ENCODE measurements at regions not wholly inside any gene's neighbourhood (a gene's known extent, or its start where the extent isn't known, plus 50 kb on each side); places are given as distances from the start of the nearest gene placed in this dataset.
A peak's percentile ranks its signal among the peaks of the same experiment; 100 is the strongest.

DNA sequence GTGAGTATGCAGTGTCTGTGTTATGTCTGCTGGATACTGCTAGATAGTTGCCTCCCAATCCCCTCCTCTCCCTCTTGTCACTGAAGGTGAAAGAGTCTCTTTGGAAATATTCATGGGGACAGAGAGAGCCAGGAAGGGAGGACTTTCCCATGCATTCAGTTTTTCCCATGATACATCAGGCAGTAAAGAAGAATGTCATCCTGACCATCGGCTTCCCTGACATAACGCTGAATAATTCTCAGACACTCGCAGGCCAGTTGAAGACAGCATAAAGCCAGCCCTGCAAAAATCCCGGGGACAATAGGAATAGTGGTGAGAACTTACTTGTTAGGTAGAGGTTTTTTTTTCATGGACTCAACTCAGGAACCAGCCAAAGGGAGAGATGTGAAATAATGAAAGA is 58.1 kb downstream of the KLF4 start:
- DNase-seq (ENCODE audit: low spot score): no peak

DNA sequence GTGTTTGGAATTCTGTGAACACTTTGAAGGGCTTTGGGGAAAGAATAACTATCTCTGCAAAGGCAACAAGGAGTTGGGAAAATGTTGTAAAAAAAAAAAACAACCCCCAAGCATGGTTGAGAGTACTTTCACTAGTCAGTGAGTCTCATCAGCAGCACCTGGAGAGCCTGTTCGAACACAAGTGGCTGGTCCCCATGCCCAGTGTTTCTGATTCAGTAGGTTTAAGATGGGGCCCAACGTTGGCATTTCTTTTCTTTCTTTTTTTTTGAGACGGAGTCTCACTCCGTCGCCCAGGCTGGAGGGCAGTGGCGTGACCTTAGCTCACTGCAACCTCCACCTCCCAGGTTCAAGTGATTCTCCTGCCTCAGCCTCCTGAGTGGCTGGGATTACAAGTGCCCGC is 59.5 kb downstream of the KLF4 start:
- DNase-seq (ENCODE audit: low spot score): no peak

DNA sequence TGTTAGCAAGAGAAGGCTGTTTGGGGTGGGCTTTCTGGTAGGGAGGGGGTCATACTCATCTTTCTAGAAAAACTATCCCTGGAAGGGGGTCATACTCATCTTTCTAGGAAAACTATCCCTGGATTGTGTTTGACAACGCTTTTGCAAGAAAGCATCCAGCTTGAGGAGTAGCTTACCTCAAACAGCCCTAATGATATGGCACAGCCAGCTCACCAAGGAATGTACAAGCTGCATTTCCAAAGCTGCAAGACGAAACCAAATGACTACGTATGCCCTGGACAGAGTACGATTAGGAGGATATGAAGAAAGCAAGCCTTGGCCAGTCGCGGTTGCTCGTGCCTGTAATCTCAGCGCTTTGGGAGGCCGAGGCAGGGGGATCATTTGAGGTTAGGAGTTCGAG is 63.4 kb downstream of the KLF4 start:
- no peak for DNase-seq (ENCODE audit: low spot score)

DNA sequence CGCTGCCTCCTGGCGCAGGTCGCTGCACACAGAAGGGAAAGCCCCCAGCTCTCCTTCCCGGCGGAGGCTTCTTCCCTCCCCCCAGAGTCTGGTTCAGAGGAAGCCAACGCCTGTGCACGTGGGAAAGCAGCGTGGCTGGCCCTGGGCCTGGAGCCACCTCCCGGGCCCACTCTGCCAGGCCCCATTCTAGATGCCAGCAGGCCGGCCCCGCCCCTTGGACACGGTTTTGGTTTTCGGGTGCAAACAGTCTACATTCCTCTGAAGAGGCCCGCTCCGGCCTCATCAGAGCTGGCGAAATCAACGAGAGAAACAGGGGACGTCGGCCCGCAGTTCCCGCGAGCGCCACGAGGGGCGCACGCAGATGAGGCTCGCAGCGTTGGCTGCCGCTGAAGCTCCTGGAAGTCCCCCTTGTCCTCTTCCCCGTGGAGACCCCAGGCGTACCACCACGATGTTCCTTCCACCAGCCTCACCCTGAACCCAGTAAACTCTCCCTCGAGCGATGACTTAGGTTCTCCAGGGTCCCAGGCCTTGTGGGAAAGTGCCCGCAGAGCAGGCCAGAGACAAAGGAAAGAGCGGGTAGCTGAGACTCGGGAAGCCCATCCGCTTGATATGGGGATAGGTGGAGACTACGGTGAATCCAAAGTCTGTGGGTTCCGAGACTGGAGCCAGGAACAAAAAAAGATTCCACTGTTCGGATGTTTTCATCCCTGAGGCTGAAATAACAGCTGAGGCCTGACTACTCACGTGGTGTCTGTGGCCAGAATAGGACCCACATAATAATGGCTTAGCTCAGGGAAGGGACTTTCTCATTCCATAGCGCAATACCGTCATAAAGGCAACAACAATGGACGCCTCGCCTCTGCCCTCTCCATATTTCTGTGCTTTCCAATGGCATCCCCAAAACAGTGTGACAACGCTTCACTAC is 64.2 kb downstream of the KLF4 start:
- peak; percentile 55 for DNase-seq (ENCODE audit: low spot score)

DNA sequence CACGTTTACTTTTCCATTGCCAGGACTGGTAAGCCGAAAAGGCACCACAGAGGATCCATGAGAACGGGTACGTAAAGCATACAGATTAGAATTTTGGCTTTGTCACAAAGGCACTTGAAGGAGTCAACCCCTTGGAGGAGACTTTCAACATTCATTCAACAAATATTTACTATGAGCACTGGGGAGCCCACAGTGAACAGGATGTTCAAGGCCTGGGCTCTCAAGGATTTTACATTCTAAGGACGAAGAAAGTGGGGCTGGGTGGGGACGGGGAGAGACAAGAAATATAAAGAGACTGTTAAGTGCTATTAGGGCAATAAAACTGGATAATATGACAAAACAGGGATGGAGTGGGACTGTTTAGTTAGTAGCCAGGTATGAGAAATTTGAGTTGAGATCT is 66.0 kb downstream of the KLF4 start:
- DNase-seq (ENCODE audit: low spot score): no peak

DNA sequence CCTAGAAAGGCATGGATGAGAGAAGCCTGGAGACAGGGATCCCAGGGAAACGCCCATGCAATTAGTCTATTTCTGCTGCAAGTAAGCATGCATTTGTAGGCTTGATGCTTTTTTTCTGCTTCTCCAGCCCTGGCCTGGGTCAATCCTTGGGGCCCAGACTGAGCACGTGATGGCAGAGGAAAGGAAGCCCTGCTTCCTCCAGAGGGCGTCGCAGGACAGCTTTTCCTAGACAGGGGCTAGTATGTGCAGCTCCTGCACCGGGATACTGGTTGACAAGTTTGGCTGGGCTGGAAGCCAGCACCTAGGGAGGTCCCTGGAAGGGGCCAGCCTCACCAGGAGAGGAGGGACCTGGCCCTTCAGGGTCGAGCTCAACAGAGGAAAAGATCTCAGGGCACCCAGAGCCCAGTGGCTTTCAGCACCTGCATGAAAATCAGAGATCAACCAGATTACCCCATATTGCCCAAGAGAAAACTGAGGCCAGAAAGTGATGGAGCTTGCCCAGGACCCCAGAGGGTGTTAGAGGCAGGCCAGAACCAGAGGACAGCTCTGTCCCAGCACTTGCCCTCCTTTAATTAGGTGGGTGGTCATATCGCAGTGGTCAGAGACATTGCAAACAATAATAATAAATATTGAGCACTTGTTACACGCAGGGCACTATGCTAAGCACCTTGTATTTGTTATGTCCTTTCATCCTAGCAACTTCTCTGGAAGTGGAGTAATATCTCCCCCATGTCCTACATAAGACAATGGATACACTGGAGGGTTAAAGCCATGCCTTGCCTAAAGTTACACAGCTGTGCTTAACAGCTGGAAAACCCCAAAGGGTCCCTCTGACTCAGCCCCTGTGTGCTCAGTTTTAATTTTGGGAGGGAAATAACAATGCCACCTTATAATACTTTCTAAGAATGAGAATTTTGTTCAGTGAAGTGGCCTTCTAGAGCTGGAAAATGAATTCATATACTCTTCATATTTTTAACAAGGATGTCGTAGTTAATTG is 67.1 kb downstream of the KLF4 start:
- DNase-seq (ENCODE audit: low spot score): peak; percentile 77

DNA sequence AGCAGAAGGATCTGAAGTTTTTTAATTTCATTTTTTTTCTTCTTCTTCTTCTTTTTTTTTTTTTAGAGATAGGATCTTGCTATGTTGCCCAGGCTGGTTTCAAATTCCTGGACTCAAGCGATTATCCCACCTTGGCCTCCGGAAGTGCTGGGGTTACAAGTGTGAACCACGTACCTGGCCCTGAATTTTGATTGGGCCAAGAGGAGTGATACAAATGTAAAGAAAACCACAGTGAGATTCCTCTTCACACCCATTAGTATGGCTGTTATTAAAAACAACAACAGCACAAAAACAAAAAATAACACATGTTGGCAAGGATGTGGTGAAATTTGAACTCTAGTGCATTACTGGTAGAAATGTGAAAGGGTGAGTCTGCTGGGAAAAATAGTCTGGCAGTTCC is 79.1 kb downstream of the KLF4 start:
- no peak for DNase-seq (ENCODE audit: low spot score)

GRCh38 chr9:107409581-107410389 is 79.8 kb downstream of the KLF4 start:
- no peak for DNase-seq (ENCODE audit: low spot score)

DNA sequence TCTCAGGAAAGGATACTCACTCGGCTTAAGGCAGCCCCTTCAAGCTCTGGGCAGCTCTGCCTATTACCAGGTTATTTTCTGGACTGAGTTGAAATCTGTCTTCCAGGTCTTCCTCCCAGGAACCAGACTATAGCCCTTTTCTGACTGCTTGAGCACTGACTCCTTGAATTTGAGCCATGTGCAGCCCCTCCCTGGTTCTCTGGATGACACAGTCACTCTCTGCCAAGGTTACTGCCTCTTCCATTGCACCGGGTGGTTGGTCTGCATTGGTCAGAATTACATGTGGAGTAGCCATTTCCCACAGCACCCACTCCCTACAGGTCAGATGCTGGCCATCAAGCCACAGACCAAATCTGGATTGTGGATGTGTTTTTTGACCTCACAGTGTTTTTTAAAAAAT is 81.9 kb downstream of the KLF4 start:
- DNase-seq (ENCODE audit: low spot score): no peak

GRCh38 chr9:107405511-107405910 is 84.1 kb downstream of the KLF4 start:
- DNase-seq (ENCODE audit: low spot score): no peak

GRCh38 chr9:107404736-107405135 is 84.8 kb downstream of the KLF4 start:
- DNase-seq (ENCODE audit: low spot score): no peak

GRCh38 chr9:107404161-107404560 is 85.4 kb downstream of the KLF4 start:
- DNase-seq (ENCODE audit: low spot score): no peak

- DNase-seq (ENCODE audit: low spot score): no peak
Measured at GRCh38 chr9:107397076-107398044, 92.2 kb downstream of the KLF4 start.

DNA sequence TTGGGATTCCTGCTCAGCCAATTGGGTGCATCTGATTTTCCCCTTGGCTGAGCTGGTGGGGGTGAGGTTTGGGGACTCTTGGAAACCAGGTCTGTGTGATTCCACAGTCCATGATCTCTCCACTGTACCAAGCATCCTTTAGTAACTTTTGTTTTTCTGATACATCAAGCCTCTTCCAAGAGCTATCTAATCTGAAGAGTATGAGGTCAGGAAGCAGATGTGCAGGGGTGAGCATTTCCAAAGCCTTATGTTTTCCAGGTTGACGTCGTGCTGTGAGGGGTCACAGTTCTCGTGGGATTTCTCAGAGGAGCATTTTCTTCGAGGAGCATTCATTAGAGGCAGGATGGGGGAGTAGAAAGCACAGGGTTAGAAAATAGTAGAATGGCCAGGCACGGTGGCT is 95.3 kb downstream of the KLF4 start:
- no peak for DNase-seq (ENCODE audit: low spot score)

DNA sequence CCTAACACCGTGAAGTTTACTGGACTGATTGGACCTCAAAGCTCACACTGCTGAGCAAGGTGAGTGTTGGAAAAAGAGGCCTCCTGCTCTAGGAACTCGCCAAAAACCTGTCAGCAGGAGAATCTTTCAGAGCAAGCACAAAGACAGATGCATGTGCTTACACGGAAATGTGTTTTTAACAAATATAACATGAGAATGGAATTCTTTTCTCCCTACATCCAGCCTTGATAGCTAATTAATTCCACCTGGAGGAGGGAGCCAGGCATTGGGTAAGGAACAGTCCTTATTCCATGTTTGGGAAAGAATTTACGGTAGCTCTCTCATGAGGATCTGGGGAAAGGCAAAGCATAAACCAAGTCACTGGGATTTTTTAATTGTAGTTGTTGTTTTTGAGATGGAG is 98.8 kb downstream of the KLF4 start:
- no peak for DNase-seq (ENCODE audit: low spot score)

DNA sequence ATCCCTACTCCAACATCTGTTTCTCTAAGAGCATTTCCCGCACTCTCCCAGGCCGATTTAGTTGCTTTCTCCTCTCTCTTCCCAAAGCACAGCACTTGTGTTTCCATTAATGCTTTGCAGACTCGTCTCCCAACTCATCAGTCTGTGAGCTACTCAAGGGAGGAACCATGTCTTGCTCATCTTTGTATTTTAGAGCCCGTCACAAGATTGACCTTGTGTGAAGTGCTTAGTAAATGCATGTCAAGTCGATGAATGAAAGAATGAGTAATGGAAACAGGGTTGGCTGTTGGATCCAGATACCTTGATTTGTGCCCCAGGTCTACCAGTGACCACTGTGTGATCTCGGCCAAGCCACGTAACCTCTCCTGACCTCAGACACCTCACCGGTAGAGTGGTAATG is 99.3 kb downstream of the KLF4 start:
- no peak for DNase-seq (ENCODE audit: low spot score)

DNA sequence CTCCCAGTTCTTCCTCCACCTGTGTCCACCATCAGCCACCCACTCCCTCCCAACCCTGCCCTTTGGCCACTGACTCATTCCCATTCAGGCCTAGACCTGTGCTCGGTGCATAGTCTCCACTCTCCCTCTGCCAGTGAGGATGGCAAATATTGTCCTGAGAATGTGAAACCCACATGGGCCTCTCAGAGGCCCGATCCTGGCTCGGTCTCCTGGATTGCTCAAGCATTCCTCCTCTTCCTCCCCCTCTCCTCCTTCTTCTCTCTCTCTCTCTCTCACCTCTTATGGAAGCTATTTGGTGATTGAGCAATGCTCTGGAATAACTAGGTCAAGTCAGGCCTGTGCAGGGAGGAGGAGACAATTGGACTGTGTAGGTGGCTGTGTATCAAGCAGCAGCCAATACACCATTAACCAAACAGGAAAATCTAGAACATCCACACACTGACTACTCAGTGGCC is 99.9 kb downstream of the KLF4 start:
- no peak for DNase-seq (ENCODE audit: low spot score)

DNA sequence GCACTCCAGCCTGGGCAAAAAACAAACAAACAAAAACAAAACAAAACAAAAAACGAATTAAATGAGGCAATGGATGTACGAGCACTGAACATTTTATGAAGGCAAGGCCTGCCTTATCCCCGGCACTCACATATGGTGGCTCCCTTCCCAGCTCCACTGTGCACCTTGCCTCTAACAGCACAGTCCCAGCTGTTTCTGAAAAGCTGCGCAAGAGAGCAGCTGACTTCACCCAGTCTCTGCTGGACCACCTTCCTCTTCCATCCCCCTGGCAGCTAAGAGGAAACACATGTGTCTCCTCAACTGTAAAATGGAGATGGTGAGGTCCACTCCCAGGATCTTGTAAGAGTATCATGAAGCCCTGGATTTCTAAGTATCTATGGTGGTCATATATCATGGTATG is 100.7 kb downstream of the KLF4 start:
- no peak for DNase-seq (ENCODE audit: low spot score)

DNA sequence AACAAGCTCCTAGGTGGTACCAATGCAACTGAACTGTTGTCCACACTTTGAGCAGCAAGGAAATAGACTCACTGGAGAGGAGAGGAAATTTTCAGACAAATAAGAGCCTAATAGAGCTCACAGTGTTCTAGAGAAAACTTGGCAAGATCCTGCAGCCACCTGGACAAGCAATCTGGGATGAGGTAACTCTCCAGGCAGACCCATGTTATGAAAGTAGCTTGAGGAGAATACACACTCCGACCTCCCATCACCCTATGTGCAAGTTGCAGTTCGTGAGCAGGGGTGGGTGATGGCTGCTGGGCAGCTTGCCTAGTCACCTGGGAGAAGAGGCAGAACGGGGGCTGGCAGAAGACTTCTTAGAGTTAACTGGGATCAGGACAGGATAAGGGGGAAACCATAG is 102.2 kb downstream of the KLF4 start:
- no peak for DNase-seq (ENCODE audit: low spot score)

GRCh38 chr9:107386396-107386795 is 103.2 kb downstream of the KLF4 start:
- DNase-seq (ENCODE audit: low spot score): no peak

All from NAMALWA (cell line).